Osteocyte (in vitro differentiated cells): ENCODE measurements at regions not wholly inside any gene's neighbourhood (a gene's known extent, or its start where the extent isn't known, plus 50 kb on each side); places are given as distances from the start of the nearest gene placed in this dataset.
"Not testable (repeated sequence)": the region's sequence is repeated elsewhere in the genome, so short reads cannot be mapped to it uniquely, and the experiment has no call there.

ENCODE experiments used
- DNase-seq: peaks from one replicate; pipeline ENCODE4 v3.0.0; 2021; ENCODE audit warnings: mixed read lengths; ENCODE audit not compliant: unreplicated experiment; ENCODE audit errors: extremely low spot score
- H3K27ac Mint-ChIP-seq: one replicate; pipeline ENCODE4 v1.8.0; 2021; ENCODE audit warnings: mild to moderate bottlenecking, mixed read lengths; ENCODE audit not compliant: unreplicated experiment
- H3K27me3 Mint-ChIP-seq: one replicate; pipeline ENCODE4 v1.8.0; 2021; ENCODE audit warnings: mixed read lengths; ENCODE audit not compliant: unreplicated experiment
- H3K36me3 Mint-ChIP-seq: one replicate; pipeline ENCODE4 v1.8.0; 2021; ENCODE audit warnings: mixed read lengths; ENCODE audit not compliant: unreplicated experiment
- H3K4me1 Mint-ChIP-seq: one replicate; pipeline ENCODE4 v1.8.0; 2021; ENCODE audit warnings: mixed read lengths; ENCODE audit not compliant: unreplicated experiment
- H3K4me3 Mint-ChIP-seq: one replicate; pipeline ENCODE4 v1.8.0; 2021; ENCODE audit warnings: mild to moderate bottlenecking, moderate library complexity, mixed read lengths; ENCODE audit not compliant: unreplicated experiment
- H3K9me3 Mint-ChIP-seq: one replicate; pipeline ENCODE4 v1.8.0; 2021; ENCODE audit warnings: mixed read lengths; ENCODE audit not compliant: unreplicated experiment
- TF ChIP-seq, protein P1 (sequence below): fragments of 200-600 bp; sonication (generic); IDR thresholded peaks from 2 replicates; pipeline ENCODE4 v1.5.0; 2021; ENCODE audit warnings: antibody characterized with exemption, mild to moderate bottlenecking, moderate library complexity

DNA sequence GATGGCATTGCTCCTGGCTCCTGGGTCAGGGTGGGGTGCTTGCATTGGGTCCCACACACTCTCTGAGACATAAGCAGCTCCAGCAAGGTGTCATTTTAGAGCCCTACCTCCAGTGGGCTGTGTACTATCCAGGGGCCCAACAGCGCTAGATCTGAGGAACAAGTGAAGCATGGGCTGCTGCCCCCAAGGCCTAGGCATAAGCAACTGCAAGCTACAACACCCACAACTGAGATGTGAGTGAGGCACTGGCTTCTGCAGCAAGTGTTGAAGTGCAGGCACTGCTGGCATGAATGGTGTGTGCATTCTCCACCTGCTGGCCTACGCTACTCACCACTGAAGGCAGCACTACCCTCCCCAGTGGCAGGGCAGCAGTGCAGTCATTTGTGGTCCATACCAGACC, 81.0 kb upstream of the STK39 start:
- TF ChIP-seq, protein P1, sequence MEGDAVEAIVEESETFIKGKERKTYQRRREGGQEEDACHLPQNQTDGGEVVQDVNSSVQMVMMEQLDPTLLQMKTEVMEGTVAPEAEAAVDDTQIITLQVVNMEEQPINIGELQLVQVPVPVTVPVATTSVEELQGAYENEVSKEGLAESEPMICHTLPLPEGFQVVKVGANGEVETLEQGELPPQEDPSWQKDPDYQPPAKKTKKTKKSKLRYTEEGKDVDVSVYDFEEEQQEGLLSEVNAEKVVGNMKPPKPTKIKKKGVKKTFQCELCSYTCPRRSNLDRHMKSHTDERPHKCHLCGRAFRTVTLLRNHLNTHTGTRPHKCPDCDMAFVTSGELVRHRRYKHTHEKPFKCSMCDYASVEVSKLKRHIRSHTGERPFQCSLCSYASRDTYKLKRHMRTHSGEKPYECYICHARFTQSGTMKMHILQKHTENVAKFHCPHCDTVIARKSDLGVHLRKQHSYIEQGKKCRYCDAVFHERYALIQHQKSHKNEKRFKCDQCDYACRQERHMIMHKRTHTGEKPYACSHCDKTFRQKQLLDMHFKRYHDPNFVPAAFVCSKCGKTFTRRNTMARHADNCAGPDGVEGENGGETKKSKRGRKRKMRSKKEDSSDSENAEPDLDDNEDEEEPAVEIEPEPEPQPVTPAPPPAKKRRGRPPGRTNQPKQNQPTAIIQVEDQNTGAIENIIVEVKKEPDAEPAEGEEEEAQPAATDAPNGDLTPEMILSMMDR: no peak
- Mint-ChIP-seq H3K36me3 (peaks cover 8% of the 10 kb centered on the region), H3K9me3 (peaks cover 33% of the 10 kb centered on the region), H3K27me3 (peaks cover 4% of the 10 kb centered on the region), H3K4me1 (no peaks in the 10 kb centered on the region), H3K4me3 (no peak overlapping the region), H3K27ac (no peak overlapping the region)
- DNase-seq: no peak

DNA sequence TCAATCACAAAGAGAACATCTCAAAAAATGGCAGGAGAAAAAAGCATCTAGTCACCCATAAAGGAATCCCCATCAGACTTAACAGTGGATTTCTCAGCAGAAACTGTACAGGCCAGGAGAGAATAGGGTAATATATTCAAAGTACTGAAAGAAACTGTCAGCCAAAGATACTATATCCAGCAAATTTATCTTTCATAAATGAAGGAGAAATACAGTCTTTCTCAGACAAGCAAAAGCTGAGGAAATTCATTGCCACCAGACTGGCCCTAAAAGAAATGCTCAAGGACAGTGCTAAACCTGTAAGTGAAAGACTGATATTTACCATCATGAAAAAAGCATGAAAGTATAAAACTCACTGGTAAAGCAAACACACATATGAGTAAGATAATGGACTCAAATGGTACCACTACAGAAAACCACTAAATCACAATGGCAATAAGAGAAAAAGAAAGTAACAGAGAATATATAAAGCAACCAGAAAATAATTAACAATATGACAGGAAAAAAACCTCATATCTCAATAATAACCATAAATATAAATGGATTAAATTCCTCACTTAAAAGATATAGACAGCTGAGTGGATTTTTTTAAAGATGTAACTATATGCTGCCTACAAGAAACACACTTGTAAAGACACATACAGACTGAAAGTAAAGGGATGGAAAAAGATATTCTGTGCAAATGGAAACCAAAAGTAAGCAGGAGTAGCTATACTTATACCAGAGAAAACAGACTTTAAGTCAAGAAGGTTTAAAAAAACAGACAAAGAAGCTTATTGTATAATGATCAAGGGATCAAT, 83.4 kb upstream of the STK39 start:
- peaks cover 33% of the 10 kb centered on the region for H3K9me3 Mint-ChIP-seq
- no peak for DNase-seq
- TF ChIP-seq, protein P1: no peak
- peaks cover 2% of the 10 kb centered on the region for H3K27me3 Mint-ChIP-seq
- peaks cover 8% of the 10 kb centered on the region for H3K36me3 Mint-ChIP-seq
- H3K4me3 Mint-ChIP-seq: no peak overlapping the region
- H3K27ac Mint-ChIP-seq: no peak overlapping the region
- H3K4me1 Mint-ChIP-seq: no peaks in the 10 kb centered on the region

DNA sequence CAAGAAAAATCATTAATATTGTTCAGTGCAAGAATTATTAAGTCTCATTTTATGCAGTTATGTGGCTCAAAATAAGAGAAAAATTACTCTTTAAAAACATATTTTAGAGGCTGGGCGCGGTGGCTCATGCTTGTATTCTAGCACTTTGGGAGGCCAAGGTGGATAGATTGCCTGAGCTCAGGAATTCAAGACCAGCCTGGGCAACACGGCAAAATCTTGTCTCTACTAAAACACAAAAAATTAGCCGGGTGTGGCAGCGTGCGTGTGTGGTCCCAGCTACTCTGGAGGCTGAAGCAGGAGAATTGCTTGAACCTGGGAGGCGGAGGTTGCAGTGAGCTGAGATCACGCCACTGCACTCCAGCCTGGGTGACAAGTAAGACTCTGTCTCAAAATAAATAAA, 87.9 kb upstream of the STK39 start:
- H3K36me3 Mint-ChIP-seq, H3K4me1 Mint-ChIP-seq, DNase-seq, H3K4me3 Mint-ChIP-seq, H3K27ac Mint-ChIP-seq, H3K27me3 Mint-ChIP-seq: not testable (repeated sequence)
- peaks cover 19% of the 10 kb centered on the region for H3K9me3 Mint-ChIP-seq

DNA sequence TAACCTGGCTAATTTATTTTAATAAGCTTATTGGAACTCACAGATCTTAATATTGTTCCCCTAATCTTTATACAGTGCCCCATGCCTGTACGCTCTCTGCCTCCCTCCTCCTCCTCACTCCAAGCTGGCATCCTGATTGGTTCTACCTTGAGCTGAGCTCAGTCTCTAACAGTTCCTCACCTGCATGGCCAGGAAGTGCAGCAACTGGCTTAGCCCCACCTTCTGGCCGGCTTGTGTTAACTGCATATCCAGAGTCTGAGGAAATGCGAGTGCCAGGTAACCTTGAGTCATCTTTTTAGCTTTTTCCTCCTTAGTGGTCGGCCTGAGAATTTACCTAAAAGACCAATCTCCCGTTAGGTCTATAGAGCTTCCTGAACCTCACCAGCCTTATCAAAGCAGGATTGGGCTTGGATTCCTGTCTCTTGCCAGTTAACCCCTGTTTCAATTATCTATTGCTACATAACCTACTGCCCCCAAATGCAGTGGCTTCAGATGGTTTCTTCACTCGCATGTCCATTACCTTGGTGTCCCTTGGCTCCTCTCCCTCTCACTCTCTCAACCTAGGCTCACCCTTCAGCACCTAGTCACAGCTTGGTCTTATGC, 89.5 kb upstream of the STK39 start:
- peaks cover 2% of the 10 kb centered on the region for H3K36me3 Mint-ChIP-seq
- peaks cover 7% of the 10 kb centered on the region for H3K9me3 Mint-ChIP-seq
- H3K4me1 Mint-ChIP-seq: peaks cover 4% of the 10 kb centered on the region
- no peaks in the 10 kb centered on the region for H3K27me3 Mint-ChIP-seq
- TF ChIP-seq, protein P1: peak; percentile 39
- H3K27ac Mint-ChIP-seq: no peak overlapping the region
- no peak overlapping the region for H3K4me3 Mint-ChIP-seq
- DNase-seq: no peak

DNA sequence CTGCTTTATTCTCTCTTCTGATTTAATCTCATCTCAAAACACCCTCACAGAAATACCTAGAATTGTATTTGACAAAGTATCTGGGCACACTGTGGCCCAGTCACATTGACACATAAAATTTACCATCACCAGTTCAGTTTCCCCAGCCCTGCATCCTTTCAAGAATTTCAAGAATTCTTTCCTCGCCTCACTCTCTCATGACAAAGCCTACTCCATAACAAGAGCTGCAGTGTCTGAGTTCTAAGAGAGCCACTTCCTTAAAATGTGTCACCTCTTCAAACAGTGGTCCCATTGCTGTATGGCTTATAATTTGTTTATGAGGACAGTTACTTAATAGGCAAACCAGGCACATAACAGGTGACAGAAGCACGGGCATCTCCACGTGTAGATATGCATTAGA, 90.9 kb upstream of the STK39 start:
- Mint-ChIP-seq H3K4me1 (peaks cover 4% of the 10 kb centered on the region), H3K4me3 (no peak overlapping the region), H3K9me3 (no peaks in the 10 kb centered on the region), H3K36me3 (no peaks in the 10 kb centered on the region), H3K27ac (no peak overlapping the region), H3K27me3 (no peaks in the 10 kb centered on the region)
- TF ChIP-seq, protein P1: no peak
- no peak for DNase-seq
